ENCODE measurements at regions not wholly inside any gene's neighbourhood (a gene's known extent, or its start where the extent isn't known, plus 50 kb on each side); places are given as distances from the start of the nearest gene placed in this dataset.

- TF ChIP-seq SUZ12 (IDR thresholded peaks at IDR 0.05) (no peak), NFRKB (IDR thresholded peaks at IDR 0.05) (no peak), ELF4 (IDR thresholded peaks at IDR 0.05) (no peak), SP1 (IDR thresholded peaks at IDR 0.05) (no peak), L3MBTL2 (conservative IDR thresholded peaks at IDR 0.05) (no peak), TARDBP (IDR thresholded peaks at IDR 0.05) (no peak), BHLHE40 (IDR thresholded peaks at IDR 0.05; ENCODE audit: borderline replicate concordance) (no peak), ARNT (IDR thresholded peaks at IDR 0.05) (no peak), FOXK2 (IDR thresholded peaks at IDR 0.05) (no peak), FOXM1 (IDR thresholded peaks at IDR 0.05; ENCODE audit: borderline replicate concordance) (no peak), HDGF (IDR thresholded peaks at IDR 0.05; ENCODE audit: borderline replicate concordance) (no peak)
- TF ChIP-seq, protein P1, sequence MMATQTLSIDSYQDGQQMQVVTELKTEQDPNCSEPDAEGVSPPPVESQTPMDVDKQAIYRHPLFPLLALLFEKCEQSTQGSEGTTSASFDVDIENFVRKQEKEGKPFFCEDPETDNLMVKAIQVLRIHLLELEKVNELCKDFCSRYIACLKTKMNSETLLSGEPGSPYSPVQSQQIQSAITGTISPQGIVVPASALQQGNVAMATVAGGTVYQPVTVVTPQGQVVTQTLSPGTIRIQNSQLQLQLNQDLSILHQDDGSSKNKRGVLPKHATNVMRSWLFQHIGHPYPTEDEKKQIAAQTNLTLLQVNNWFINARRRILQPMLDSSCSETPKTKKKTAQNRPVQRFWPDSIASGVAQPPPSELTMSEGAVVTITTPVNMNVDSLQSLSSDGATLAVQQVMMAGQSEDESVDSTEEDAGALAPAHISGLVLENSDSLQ (IDR thresholded peaks at IDR 0.05): no peak
Measured at GRCh38 chr4:8794491-8794890, 77.1 kb downstream of the HMX1 start.
